HL-60 (cell line): ENCODE measurements at regions not wholly inside any gene's neighbourhood (a gene's known extent, or its start where the extent isn't known, plus 50 kb on each side); places are given as distances from the start of the nearest gene placed in this dataset.
A peak's percentile ranks its signal among the peaks of the same experiment; 100 is the strongest.

Experiments used
- DNase-seq, 2 experiments: peaks; one replicate each; pipeline ENCODE4 v3.0.0-alpha.2; 2010 to 2020; ENCODE audit warnings: low read depth in 1 of 2, low spot score in 1 of 2
- H3K27ac ChIP-seq: fragments of 250-450 bp; sonication (Bioruptor Pico); replicated peaks from 2 replicates; pipeline ENCODE4 v1.5.1; 2020; ENCODE audit warnings: mild to moderate bottlenecking, moderate library complexity
- H3K27me3 ChIP-seq: fragments of 250-450 bp; sonication (Bioruptor Pico); 2 replicates; pipeline ENCODE4 v1.5.1; 2021; ENCODE audit warnings: mild to moderate bottlenecking, moderate library complexity; ENCODE audit not compliant: insufficient read depth, poor library complexity, severe bottlenecking
- H3K4me3 ChIP-seq: replicated peaks from 2 replicates; pipeline ENCODE4 v1.5.1; 2011; ENCODE audit warnings: mild to moderate bottlenecking, control low read depth, low read length; ENCODE audit not compliant: insufficient read depth
- GABPA ChIP-seq: IDR thresholded peaks from 2 replicates; pipeline ENCODE4 v1.6.1; 2012; ENCODE audit warnings: low read depth
- POLR2AphosphoS5 ChIP-seq: IDR thresholded peaks from 2 replicates; pipeline ENCODE4 v1.6.1; 2012; ENCODE audit warnings: low read depth
- SPI1 ChIP-seq: IDR thresholded peaks from 2 replicates; pipeline ENCODE4 v1.6.1; 2012; ENCODE audit warnings: low read depth, mild to moderate bottlenecking, borderline replicate concordance
- TF ChIP-seq, protein P1 (sequence below): IDR thresholded peaks from one replicate; pipeline ENCODE4 v1.5.1; 2011; ENCODE audit warnings: low read length, control low read depth, inconsistent platforms; ENCODE audit not compliant: insufficient read depth
- TF ChIP-seq, protein P2 (sequence below): IDR thresholded peaks from 2 replicates; pipeline ENCODE4 v1.6.1; 2012; ENCODE audit warnings: low read depth; ENCODE audit not compliant: insufficient replicate concordance

DNA sequence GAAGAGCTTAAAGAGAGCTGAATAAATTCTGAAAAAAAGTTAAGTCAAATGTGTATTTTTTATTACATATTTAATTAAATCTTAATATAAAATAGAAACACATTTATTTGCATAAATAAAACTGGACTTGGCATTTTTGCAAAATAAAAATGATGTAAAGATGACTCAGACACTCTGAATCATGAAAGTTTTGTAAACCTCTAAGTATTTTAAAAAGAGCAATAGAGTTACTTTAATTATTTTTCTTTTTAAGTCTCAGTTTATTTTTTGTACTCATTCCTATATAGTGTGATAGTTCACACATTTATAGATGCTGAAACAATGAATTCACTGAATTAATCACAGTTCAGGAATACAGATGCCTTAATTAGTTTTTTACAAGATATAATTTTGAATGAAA is 109.9 kb upstream of the DTNA start:
- Histone ChIP-seq H3K27me3 (no peaks in the 10 kb centered on the region), H3K4me3 (no peak overlapping the region), H3K27ac (no peak overlapping the region)
- DNase-seq: no peak
- TF ChIP-seq POLR2AphosphoS5 (no peak), GABPA (no peak), SPI1 (no peak)
- TF ChIP-seq, protein P1, sequence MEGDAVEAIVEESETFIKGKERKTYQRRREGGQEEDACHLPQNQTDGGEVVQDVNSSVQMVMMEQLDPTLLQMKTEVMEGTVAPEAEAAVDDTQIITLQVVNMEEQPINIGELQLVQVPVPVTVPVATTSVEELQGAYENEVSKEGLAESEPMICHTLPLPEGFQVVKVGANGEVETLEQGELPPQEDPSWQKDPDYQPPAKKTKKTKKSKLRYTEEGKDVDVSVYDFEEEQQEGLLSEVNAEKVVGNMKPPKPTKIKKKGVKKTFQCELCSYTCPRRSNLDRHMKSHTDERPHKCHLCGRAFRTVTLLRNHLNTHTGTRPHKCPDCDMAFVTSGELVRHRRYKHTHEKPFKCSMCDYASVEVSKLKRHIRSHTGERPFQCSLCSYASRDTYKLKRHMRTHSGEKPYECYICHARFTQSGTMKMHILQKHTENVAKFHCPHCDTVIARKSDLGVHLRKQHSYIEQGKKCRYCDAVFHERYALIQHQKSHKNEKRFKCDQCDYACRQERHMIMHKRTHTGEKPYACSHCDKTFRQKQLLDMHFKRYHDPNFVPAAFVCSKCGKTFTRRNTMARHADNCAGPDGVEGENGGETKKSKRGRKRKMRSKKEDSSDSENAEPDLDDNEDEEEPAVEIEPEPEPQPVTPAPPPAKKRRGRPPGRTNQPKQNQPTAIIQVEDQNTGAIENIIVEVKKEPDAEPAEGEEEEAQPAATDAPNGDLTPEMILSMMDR: no peak
- TF ChIP-seq, protein P2, sequence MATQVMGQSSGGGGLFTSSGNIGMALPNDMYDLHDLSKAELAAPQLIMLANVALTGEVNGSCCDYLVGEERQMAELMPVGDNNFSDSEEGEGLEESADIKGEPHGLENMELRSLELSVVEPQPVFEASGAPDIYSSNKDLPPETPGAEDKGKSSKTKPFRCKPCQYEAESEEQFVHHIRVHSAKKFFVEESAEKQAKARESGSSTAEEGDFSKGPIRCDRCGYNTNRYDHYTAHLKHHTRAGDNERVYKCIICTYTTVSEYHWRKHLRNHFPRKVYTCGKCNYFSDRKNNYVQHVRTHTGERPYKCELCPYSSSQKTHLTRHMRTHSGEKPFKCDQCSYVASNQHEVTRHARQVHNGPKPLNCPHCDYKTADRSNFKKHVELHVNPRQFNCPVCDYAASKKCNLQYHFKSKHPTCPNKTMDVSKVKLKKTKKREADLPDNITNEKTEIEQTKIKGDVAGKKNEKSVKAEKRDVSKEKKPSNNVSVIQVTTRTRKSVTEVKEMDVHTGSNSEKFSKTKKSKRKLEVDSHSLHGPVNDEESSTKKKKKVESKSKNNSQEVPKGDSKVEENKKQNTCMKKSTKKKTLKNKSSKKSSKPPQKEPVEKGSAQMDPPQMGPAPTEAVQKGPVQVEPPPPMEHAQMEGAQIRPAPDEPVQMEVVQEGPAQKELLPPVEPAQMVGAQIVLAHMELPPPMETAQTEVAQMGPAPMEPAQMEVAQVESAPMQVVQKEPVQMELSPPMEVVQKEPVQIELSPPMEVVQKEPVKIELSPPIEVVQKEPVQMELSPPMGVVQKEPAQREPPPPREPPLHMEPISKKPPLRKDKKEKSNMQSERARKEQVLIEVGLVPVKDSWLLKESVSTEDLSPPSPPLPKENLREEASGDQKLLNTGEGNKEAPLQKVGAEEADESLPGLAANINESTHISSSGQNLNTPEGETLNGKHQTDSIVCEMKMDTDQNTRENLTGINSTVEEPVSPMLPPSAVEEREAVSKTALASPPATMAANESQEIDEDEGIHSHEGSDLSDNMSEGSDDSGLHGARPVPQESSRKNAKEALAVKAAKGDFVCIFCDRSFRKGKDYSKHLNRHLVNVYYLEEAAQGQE: no peak

DNA sequence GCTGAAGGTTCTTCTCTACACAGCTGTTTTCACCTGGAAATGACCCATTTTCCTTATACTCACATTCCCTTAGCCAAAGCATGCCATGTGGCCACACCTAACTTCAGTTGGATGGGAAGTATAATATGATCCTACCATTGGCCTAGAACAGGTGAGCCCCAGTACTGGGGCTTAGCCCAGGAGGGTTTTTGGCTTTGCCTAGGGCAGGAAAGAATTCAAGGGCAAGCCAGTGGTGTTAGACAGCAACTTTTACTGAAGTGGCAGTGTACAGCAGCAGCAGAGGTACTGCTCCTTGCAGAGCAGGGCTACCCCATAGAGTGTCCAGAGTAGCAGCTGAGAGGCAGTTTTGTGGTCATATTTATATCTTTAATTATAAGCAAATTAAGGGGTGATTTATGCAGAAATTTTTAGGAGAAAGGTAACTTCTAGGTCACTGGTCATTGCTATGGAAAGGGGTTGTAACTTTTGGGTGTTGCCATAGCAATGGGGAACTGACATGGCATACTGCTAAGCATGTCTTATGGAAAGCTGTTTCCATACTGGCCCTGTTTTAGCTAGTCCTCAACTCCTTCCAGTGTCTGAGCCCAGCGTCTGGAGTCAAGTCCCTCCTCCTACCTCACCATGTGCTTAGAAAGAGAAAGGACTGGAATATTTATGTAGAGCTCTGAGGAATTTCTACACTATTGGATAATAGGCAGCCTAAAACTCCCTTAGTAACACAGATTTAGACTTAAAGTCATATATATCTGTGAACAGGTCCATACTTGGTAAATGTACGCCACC is 109.0 kb upstream of the DTNA start:
- Histone ChIP-seq H3K27ac (no peak overlapping the region), H3K4me3 (no peak overlapping the region), H3K27me3 (no peaks in the 10 kb centered on the region)
- no peak for DNase-seq
- TF ChIP-seq, protein P1: no peak
- TF ChIP-seq SPI1 (no peak), POLR2AphosphoS5 (no peak), GABPA (no peak)
- TF ChIP-seq, protein P2: no peak

DNA sequence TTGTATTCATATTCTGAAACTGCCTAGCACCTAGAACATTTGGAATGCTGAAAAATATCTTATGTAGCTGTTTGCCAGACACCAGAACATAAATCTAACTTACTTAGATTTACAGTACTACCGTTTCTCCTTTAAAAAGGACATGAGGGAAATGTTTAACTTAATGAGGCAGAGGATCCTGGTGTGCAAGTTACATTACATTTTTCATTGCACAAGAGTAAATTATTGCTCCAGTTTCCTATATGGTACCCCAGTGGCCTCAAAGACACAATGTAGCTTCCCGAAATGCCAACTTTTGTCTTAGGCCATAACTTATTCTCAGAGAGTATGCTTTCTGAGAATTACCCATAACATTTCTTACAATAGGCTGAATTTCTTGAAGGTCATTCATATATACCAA is 105.5 kb upstream of the DTNA start:
- TF ChIP-seq GABPA (no peak), SPI1 (no peak), POLR2AphosphoS5 (no peak)
- TF ChIP-seq, protein P1: no peak
- TF ChIP-seq, protein P2: no peak
- DNase-seq: peak in 1 of 2 experiments; percentile 28
- H3K4me3 ChIP-seq: no peak overlapping the region
- H3K27me3 ChIP-seq: no peaks in the 10 kb centered on the region
- no peak overlapping the region for H3K27ac ChIP-seq
